ENCODE measurements at regions not wholly inside any gene's neighbourhood (a gene's known extent, or its start where the extent isn't known, plus 50 kb on each side); places are given as distances from the start of the nearest gene placed in this dataset.

GRCh38 chr21:27397578-27397977 is 430.7 kb upstream of the ADAMTS5 start:
- H3K4me1 ChIP-seq (ENCODE audit: control insufficient read depth, insufficient read depth, low read length): no peaks in the 10 kb centered on the region
- no peak overlapping the region for H3K27ac ChIP-seq (ENCODE audit: low read depth, low read length)
- H3K9ac ChIP-seq (ENCODE audit: extremely low read depth, low read length, poor library complexity, severe bottlenecking): no peak overlapping the region
- Mint-ChIP-seq H3K36me3 (ENCODE audit: low read depth) (no peaks in the 10 kb centered on the region), H3K9me3 (no peaks in the 10 kb centered on the region), H3K27me3 (ENCODE audit: insufficient read depth) (no peaks in the 10 kb centered on the region), H3K4me3 (no peak overlapping the region), H3K27ac (no peak overlapping the region), H3K4me1 (peaks cover 38% of the 10 kb centered on the region)
- H3K4me3 ChIP-seq (ENCODE audit: low read length): no peak overlapping the region
- no peaks in the 10 kb centered on the region for H3K27me3 ChIP-seq (ENCODE audit: control insufficient read depth, insufficient read depth, low read length, poor library complexity, severe bottlenecking)
- no peaks in the 10 kb centered on the region for H3K36me3 ChIP-seq (ENCODE audit: control insufficient read depth, insufficient read depth, low read length)
- no CpG with 5 or more reads among the region's 1 CpG for WGBS, 2 experiments (ENCODE audit: insufficient coverage in 1 of 2, insufficient read length in 1 of 2)
- no peaks in the 10 kb centered on the region for H3K9me3 ChIP-seq (ENCODE audit: control insufficient read depth, low read length)
- no peak for DNase-seq
- TF ChIP-seq, protein P1, sequence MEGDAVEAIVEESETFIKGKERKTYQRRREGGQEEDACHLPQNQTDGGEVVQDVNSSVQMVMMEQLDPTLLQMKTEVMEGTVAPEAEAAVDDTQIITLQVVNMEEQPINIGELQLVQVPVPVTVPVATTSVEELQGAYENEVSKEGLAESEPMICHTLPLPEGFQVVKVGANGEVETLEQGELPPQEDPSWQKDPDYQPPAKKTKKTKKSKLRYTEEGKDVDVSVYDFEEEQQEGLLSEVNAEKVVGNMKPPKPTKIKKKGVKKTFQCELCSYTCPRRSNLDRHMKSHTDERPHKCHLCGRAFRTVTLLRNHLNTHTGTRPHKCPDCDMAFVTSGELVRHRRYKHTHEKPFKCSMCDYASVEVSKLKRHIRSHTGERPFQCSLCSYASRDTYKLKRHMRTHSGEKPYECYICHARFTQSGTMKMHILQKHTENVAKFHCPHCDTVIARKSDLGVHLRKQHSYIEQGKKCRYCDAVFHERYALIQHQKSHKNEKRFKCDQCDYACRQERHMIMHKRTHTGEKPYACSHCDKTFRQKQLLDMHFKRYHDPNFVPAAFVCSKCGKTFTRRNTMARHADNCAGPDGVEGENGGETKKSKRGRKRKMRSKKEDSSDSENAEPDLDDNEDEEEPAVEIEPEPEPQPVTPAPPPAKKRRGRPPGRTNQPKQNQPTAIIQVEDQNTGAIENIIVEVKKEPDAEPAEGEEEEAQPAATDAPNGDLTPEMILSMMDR (conservative IDR thresholded peaks at IDR 0.05): no peak

GRCh38 chr21:27393726-27394125 is 426.8 kb upstream of the ADAMTS5 start:
- Mint-ChIP-seq H3K27ac (no peak overlapping the region), H3K27me3 (ENCODE audit: insufficient read depth) (no peaks in the 10 kb centered on the region), H3K4me3 (no peak overlapping the region), H3K36me3 (ENCODE audit: low read depth) (no peaks in the 10 kb centered on the region), H3K9me3 (no peaks in the 10 kb centered on the region), H3K4me1 (peaks cover 19% of the 10 kb centered on the region)
- 90% methylated on average over 3 of the region's 3 CpGs for WGBS, 2 experiments (ENCODE audit: insufficient coverage in 1 of 2, insufficient read length in 1 of 2)
- no peak overlapping the region for H3K4me3 ChIP-seq (ENCODE audit: low read length)
- TF ChIP-seq, protein P1 (conservative IDR thresholded peaks at IDR 0.05): no peak
- no peaks in the 10 kb centered on the region for H3K9me3 ChIP-seq (ENCODE audit: control insufficient read depth, low read length)
- H3K36me3 ChIP-seq (ENCODE audit: control insufficient read depth, insufficient read depth, low read length): no peaks in the 10 kb centered on the region
- no peak overlapping the region for H3K9ac ChIP-seq (ENCODE audit: extremely low read depth, low read length, poor library complexity, severe bottlenecking)
- no peaks in the 10 kb centered on the region for H3K4me1 ChIP-seq (ENCODE audit: control insufficient read depth, insufficient read depth, low read length)
- H3K27ac ChIP-seq (ENCODE audit: low read depth, low read length): no peak overlapping the region
- no peak for DNase-seq
- no peaks in the 10 kb centered on the region for H3K27me3 ChIP-seq (ENCODE audit: control insufficient read depth, insufficient read depth, low read length, poor library complexity, severe bottlenecking)

DNA sequence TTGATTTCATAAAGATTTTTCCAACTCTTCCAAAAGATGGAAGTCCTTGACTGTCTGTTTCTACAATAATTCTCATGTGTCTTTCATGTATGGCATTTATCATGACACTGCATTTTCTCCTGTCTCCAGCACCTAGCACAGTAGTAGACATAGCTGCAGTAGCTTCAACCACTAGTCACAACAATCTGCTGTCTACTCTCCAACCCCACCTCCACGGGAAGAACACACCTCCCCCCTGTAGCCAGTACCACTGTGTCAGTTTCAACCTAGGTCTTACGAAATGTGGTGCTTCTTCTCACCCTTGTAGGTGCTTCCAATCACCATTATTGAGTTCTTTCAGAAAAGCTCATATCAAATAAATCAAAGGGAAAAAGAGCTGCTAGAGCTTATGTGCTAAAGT is 425.1 kb upstream of the ADAMTS5 start:
- no peak overlapping the region for H3K4me3 Mint-ChIP-seq
- H3K27me3 ChIP-seq (ENCODE audit: control insufficient read depth, insufficient read depth, low read length, poor library complexity, severe bottlenecking): no peaks in the 10 kb centered on the region
- no peak overlapping the region for H3K27ac ChIP-seq (ENCODE audit: low read depth, low read length)
- no peaks in the 10 kb centered on the region for H3K9me3 ChIP-seq (ENCODE audit: control insufficient read depth, low read length)
- H3K9ac ChIP-seq (ENCODE audit: extremely low read depth, low read length, poor library complexity, severe bottlenecking): no peak overlapping the region
- no peaks in the 10 kb centered on the region for H3K9me3 Mint-ChIP-seq
- no peak overlapping the region for H3K27ac Mint-ChIP-seq
- no peaks in the 10 kb centered on the region for H3K4me1 ChIP-seq (ENCODE audit: control insufficient read depth, insufficient read depth, low read length)
- no peak overlapping the region for H3K4me3 ChIP-seq (ENCODE audit: low read length)
- H3K27me3 Mint-ChIP-seq (ENCODE audit: insufficient read depth): no peaks in the 10 kb centered on the region
- TF ChIP-seq, protein P1 (conservative IDR thresholded peaks at IDR 0.05): no peak
- no peak for DNase-seq
- H3K4me1 Mint-ChIP-seq: peaks cover 3% of the 10 kb centered on the region
- H3K36me3 ChIP-seq (ENCODE audit: control insufficient read depth, insufficient read depth, low read length): no peaks in the 10 kb centered on the region
- no peaks in the 10 kb centered on the region for H3K36me3 Mint-ChIP-seq (ENCODE audit: low read depth)
- 60 to 87% methylated on average over 1 to 2 of the region's 2 CpGs for WGBS, 2 experiments (ENCODE audit: insufficient coverage in 1 of 2, insufficient read length in 1 of 2)

Measured in endodermal cell (in vitro differentiated cells).